22Rv1 (cell line): ENCODE measurements at regions not wholly inside any gene's neighbourhood (a gene's known extent, or its start where the extent isn't known, plus 50 kb on each side); places are given as distances from the start of the nearest gene placed in this dataset.

ENCODE experiments used
- H3K27ac ChIP-seq: fragments of 450-650 bp; 2 replicates; pipeline ENCODE4 v1.5.1; 2017
- CTCF ChIP-seq: fragments of 450-650 bp; IDR thresholded peaks from 2 replicates; pipeline ENCODE4 v1.5.1; 2017; ENCODE audit warnings: mild to moderate bottlenecking
- ZFX ChIP-seq: fragments of 450-650 bp; IDR thresholded peaks from 2 replicates; pipeline ENCODE4 v1.6.1; 2017; ENCODE audit warnings: antibody characterized with exemption, borderline replicate concordance

GRCh38 chr1:218666263-218666662 lies 321.1 kb downstream of the TGFB2 start:
- no peak overlapping the region for H3K27ac ChIP-seq
- TF ChIP-seq ZFX: no peak
- no peak for TF ChIP-seq CTCF

DNA sequence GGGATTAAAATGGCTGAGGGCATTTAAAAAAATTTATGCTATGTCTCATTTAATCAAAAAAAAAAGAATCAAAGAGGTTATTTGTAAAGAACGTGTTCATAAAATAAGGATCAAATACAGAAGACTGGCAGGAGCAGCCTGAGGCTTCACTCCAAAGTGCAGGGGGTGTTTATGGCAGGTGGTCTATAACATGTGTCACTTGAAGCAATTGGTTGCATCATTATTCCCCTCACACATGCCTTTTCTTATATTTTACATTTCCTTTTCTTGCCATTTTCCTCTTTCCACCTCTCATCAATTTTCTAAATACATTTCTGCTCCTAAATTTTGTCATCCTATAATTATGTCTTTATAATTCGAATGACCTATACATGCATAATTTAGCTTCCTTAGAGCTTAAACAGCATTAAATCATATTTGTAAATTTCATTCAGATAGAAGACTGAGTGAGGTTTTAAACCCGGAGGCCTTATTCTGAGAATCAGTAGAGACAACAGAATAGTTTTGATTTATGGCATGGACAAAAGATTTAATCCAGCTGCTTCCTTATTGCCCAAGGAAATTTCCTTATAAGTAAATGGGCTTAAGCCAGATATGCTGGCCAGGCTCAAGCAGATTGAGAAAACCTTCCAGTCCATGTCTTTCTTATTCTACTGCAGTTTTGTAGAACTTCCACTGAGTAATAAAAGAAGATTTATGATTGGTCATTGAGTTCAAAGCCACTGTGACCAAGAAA lies 322.8 kb downstream of the TGFB2 start:
- no peak overlapping the region for H3K27ac ChIP-seq
- TF ChIP-seq CTCF (no peak), ZFX (no peak)

- TF ChIP-seq ZFX (no peak), CTCF (no peak)
- no peak overlapping the region for H3K27ac ChIP-seq
These were observed 324.3 kb downstream of the TGFB2 start for GRCh38 chr1:218669431-218669830.

DNA sequence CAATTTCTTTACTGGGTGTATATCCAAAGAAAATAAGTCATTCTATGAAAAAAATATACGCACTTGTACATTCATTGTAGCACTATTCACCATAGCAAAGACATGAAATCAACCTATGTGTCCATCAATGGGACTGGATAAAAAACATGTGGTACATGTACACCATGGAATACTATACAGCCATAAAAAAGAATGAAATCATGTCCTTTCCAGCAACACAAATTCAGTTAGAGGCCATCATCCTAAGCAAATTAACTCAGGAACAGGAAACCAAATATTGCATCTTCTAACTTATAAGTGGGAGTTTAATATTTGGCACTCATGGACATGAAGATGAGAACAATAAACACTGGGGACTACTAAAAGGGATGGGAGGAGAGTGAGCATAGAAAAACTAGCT lies 325.7 kb downstream of the TGFB2 start:
- TF ChIP-seq ZFX (no peak), CTCF (no peak)
- no peak overlapping the region for H3K27ac ChIP-seq

DNA sequence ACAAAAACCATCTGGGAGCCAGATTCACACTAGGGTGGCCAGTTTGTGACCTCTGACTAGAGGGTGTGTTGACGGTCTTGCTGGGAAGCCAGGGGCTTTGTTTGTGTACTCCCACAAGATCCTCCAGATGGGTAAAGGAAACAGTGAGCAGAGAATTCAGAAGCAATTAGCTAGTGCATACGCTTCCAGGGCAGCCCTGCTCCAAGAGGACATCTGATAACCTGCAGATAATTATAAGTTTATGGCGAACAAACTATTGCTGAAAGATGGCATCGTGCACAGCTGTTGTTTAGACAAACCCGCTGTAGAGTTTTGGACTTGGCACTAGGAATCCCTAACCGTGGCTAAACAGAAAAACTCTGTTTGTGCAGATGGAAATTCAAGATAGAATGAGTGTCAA lies 326.4 kb downstream of the TGFB2 start:
- TF ChIP-seq CTCF (no peak), ZFX (no peak)
- H3K27ac ChIP-seq: no peak overlapping the region

GRCh38 chr1:218673170-218673569 lies 328.0 kb downstream of the TGFB2 start:
- H3K27ac ChIP-seq: no peak overlapping the region
- TF ChIP-seq ZFX: no peak
- TF ChIP-seq CTCF: no peak

DNA sequence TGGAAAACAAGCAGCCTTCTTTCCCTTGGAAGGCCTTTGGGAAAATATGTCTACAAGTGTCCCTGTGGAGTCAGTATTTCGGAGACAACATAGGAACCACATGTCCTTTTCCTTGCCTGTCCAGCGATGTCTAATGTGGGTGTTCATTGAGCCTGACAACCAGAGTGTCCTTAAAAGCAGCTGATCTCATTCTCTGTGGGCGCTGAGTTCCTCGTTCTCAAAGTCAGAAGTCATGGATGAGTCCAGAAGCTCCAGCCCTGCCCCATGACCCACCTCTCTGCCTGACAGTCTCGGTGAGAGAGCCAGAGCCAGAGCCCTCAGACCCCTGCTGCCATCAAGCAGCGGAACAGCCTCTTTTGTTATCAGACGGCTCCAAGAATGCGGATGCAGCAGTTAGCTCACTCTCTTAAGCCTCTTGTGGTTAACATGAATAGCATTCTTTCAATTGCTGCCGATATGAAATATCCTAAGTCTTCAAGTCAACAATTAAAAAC lies 329.2 kb downstream of the TGFB2 start:
- H3K27ac ChIP-seq: no peak overlapping the region
- TF ChIP-seq ZFX: no peak
- no peak for TF ChIP-seq CTCF
